Neural cell (in vitro differentiated cells): ENCODE measurements at regions not wholly inside any gene's neighbourhood (a gene's known extent, or its start where the extent isn't known, plus 50 kb on each side); places are given as distances from the start of the nearest gene placed in this dataset.

Experiments
- H2AFZ ChIP-seq: fragments of 200-600, 300-800 bp; sonication (generic), shearing (Covaris generic); 2 replicates; pipeline ENCODE4 v1.6.0; 2014; ENCODE audit warnings: low read depth, mild to moderate bottlenecking, antibody characterized with exemption, low read length, moderate library complexity
- H3F3A ChIP-seq: fragments of 200-600 bp; shearing (Covaris generic); 2 replicates; pipeline ENCODE4 v1.6.1; 2016; ENCODE audit warnings: mild to moderate bottlenecking, moderate library complexity, mixed read lengths, antibody characterized with exemption, low read length; ENCODE audit not compliant: insufficient read depth, poor library complexity, severe bottlenecking
- H3K27ac ChIP-seq: fragments of 200-600, 300-800 bp; sonication (generic), shearing (Covaris generic); 2 replicates; pipeline ENCODE4 v1.5.1; 2014; ENCODE audit warnings: mild to moderate bottlenecking, low read length, moderate library complexity
- H3K27me3 ChIP-seq: fragments of 300-800, 200-600 bp; sonication (generic), shearing (Covaris generic); 2 replicates; pipeline ENCODE4 v1.6.0; 2014; ENCODE audit warnings: mild to moderate bottlenecking, low read depth, low read length, moderate library complexity; ENCODE audit not compliant: insufficient read depth
- H3K36me3 ChIP-seq: fragments of 300-800, 200-600 bp; sonication (generic), shearing (Covaris generic); 2 replicates; pipeline ENCODE4 v1.5.1; 2014; ENCODE audit warnings: mild to moderate bottlenecking, antibody characterized with exemption, low read length, moderate library complexity; ENCODE audit not compliant: insufficient read depth
- H3K4me2 ChIP-seq: fragments of 300-800, 200-600 bp; sonication (generic), shearing (Covaris generic); 2 replicates; pipeline ENCODE4 v1.6.0; 2014; ENCODE audit warnings: mild to moderate bottlenecking, low read length
- H3K4me3 ChIP-seq: fragments of 300-800, 200-600 bp; sonication (generic), shearing (Covaris generic); 2 replicates; pipeline ENCODE4 v1.5.1; 2014; ENCODE audit warnings: mild to moderate bottlenecking, low read length, moderate library complexity
- H3K79me2 ChIP-seq: fragments of 200-600 bp; shearing (Covaris generic); replicated peaks from 2 replicates; pipeline ENCODE4 v1.6.0; 2014; ENCODE audit warnings: mild to moderate bottlenecking, low read length, moderate library complexity; ENCODE audit not compliant: insufficient read depth
- H3K9ac ChIP-seq: fragments of 300-800, 200-600 bp; sonication (generic), shearing (Covaris generic); 2 replicates; pipeline ENCODE4 v1.6.1; 2016; ENCODE audit warnings: mild to moderate bottlenecking, low read length, mixed read lengths
- H3K9me2 ChIP-seq: fragments of 200-600 bp; shearing (Covaris generic); 2 replicates; pipeline ENCODE4 v1.6.1; 2016; ENCODE audit warnings: mild to moderate bottlenecking, low read length, mixed read lengths; ENCODE audit not compliant: insufficient read depth
- H3K9me3 ChIP-seq: fragments of 200-600, 300-800 bp; sonication (generic), shearing (Covaris generic); 2 replicates; pipeline ENCODE4 v1.6.1; 2016; ENCODE audit warnings: mild to moderate bottlenecking, mixed run types, low read length, moderate library complexity, mixed read lengths
- H4K20me1 ChIP-seq: fragments of 200-600 bp; shearing (Covaris generic); 2 replicates; pipeline ENCODE4 v1.6.1; 2016; ENCODE audit warnings: mild to moderate bottlenecking, mixed run types; ENCODE audit not compliant: insufficient read depth
- EP300 ChIP-seq: fragments of 450-650 bp; conservative IDR thresholded peaks from 2 replicates; pipeline ENCODE4 v1.6.1; 2014; ENCODE audit warnings: antibody characterized with exemption, mild to moderate bottlenecking, moderate library complexity; ENCODE audit not compliant: poor library complexity, severe bottlenecking
- EZH2 ChIP-seq: fragments of 200-600, 300-800 bp; shearing (Covaris generic), sonication (generic); IDR thresholded peaks from 2 replicates; pipeline ENCODE4 v1.6.1; 2014; ENCODE audit warnings: antibody characterized with exemption, low read length, borderline replicate concordance, mild to moderate bottlenecking; ENCODE audit not compliant: insufficient read depth, poor library complexity, severe bottlenecking
- MXI1 ChIP-seq: fragments of 450-650 bp; conservative IDR thresholded peaks from 2 replicates; pipeline ENCODE4 v1.6.1; 2014; ENCODE audit warnings: antibody characterized with exemption, mild to moderate bottlenecking; ENCODE audit not compliant: poor library complexity, severe bottlenecking
- POLR2AphosphoS5 ChIP-seq: IDR thresholded peaks from 2 replicates; pipeline ENCODE4 v1.6.1; 2012
- RAD21 ChIP-seq: fragments of 450-650 bp; conservative IDR thresholded peaks from 2 replicates; pipeline ENCODE4 v1.6.1; 2014; ENCODE audit warnings: antibody characterized with exemption, mild to moderate bottlenecking, moderate library complexity
- SMC3 ChIP-seq: fragments of 450-650 bp; conservative IDR thresholded peaks from 2 replicates; pipeline ENCODE4 v1.6.1; 2014; ENCODE audit warnings: antibody characterized with exemption, mild to moderate bottlenecking, moderate library complexity; ENCODE audit not compliant: poor library complexity
- TAF1 ChIP-seq: IDR thresholded peaks from 2 replicates; pipeline ENCODE4 v1.6.1; 2012; ENCODE audit warnings: low read depth
- TF ChIP-seq, protein P1 (sequence below): fragments of 450-650 bp; IDR thresholded peaks from 2 replicates; pipeline ENCODE4 v1.5.1; 2014; ENCODE audit warnings: antibody characterized with exemption, mild to moderate bottlenecking, moderate library complexity; ENCODE audit not compliant: poor library complexity, severe bottlenecking
- TF ChIP-seq, protein P2 (sequence below): IDR thresholded peaks from 2 replicates; pipeline ENCODE4 v1.6.1; 2012; ENCODE audit warnings: borderline replicate concordance

DNA sequence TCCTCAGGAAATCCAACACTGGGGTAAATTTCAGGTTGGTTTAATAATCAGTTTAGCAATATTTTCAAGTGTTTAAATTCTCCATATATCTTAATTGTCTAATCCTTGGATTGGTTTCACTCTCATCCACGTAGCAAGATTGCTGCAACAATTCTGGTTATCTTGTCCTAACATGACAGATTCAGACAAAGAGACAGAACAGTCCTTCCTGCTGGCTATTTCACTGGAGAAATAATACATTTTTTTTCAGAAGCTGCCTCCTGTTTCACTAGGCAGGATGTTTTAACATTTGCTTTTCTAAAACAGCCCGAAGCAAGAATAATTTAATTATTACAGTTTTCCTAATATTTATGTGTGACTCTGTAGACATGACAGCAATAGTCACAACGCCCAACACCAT, 2011.2 kb downstream of the NCAM2 start:
- Histone ChIP-seq H3K27me3 (no peaks in the 10 kb centered on the region), H3K4me2 (no peak overlapping the region), H3F3A (no peaks in the 10 kb centered on the region), H3K9ac (no peak overlapping the region), H4K20me1 (no peaks in the 10 kb centered on the region), H2AFZ (no peak overlapping the region), H3K9me3 (no peaks in the 10 kb centered on the region), H3K9me2 (no peaks in the 10 kb centered on the region), H3K27ac (no peak overlapping the region), H3K36me3 (no peaks in the 10 kb centered on the region), H3K79me2 (no peaks in the 10 kb centered on the region), H3K4me3 (no peak overlapping the region)
- TF ChIP-seq, protein P1, sequence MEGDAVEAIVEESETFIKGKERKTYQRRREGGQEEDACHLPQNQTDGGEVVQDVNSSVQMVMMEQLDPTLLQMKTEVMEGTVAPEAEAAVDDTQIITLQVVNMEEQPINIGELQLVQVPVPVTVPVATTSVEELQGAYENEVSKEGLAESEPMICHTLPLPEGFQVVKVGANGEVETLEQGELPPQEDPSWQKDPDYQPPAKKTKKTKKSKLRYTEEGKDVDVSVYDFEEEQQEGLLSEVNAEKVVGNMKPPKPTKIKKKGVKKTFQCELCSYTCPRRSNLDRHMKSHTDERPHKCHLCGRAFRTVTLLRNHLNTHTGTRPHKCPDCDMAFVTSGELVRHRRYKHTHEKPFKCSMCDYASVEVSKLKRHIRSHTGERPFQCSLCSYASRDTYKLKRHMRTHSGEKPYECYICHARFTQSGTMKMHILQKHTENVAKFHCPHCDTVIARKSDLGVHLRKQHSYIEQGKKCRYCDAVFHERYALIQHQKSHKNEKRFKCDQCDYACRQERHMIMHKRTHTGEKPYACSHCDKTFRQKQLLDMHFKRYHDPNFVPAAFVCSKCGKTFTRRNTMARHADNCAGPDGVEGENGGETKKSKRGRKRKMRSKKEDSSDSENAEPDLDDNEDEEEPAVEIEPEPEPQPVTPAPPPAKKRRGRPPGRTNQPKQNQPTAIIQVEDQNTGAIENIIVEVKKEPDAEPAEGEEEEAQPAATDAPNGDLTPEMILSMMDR = no peak
- TF ChIP-seq, protein P2, sequence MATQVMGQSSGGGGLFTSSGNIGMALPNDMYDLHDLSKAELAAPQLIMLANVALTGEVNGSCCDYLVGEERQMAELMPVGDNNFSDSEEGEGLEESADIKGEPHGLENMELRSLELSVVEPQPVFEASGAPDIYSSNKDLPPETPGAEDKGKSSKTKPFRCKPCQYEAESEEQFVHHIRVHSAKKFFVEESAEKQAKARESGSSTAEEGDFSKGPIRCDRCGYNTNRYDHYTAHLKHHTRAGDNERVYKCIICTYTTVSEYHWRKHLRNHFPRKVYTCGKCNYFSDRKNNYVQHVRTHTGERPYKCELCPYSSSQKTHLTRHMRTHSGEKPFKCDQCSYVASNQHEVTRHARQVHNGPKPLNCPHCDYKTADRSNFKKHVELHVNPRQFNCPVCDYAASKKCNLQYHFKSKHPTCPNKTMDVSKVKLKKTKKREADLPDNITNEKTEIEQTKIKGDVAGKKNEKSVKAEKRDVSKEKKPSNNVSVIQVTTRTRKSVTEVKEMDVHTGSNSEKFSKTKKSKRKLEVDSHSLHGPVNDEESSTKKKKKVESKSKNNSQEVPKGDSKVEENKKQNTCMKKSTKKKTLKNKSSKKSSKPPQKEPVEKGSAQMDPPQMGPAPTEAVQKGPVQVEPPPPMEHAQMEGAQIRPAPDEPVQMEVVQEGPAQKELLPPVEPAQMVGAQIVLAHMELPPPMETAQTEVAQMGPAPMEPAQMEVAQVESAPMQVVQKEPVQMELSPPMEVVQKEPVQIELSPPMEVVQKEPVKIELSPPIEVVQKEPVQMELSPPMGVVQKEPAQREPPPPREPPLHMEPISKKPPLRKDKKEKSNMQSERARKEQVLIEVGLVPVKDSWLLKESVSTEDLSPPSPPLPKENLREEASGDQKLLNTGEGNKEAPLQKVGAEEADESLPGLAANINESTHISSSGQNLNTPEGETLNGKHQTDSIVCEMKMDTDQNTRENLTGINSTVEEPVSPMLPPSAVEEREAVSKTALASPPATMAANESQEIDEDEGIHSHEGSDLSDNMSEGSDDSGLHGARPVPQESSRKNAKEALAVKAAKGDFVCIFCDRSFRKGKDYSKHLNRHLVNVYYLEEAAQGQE = no peak
- TF ChIP-seq POLR2AphosphoS5 = no peak

DNA sequence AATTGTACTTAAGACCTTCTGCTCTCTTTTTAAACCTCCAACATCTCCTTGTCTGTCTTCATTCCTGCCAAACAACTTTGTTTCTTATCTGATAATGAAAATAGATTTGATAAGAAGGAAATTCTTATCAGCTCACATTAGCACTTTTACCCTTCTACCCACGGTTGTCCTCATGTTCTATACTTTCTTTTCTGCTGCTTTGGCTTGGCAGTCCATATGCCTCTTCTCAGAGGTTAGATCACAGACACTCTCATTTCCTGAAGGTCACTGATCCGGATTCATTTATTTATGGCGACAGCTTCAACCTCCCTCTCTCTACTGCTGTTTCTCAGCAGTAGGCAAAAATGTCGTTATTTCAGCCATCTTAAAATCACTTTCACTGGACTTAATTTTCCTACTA, 2015.8 kb downstream of the NCAM2 start:
- H3K4me2 ChIP-seq = no peak overlapping the region
- no peak overlapping the region for H3K4me3 ChIP-seq
- no peaks in the 10 kb centered on the region for H3K9me3 ChIP-seq
- H2AFZ ChIP-seq = no peak overlapping the region
- H3K9ac ChIP-seq = no peak overlapping the region
- no peaks in the 10 kb centered on the region for H4K20me1 ChIP-seq
- no peaks in the 10 kb centered on the region for H3K36me3 ChIP-seq
- H3F3A ChIP-seq = no peaks in the 10 kb centered on the region
- H3K27me3 ChIP-seq = no peaks in the 10 kb centered on the region
- no peaks in the 10 kb centered on the region for H3K9me2 ChIP-seq
- no peaks in the 10 kb centered on the region for H3K79me2 ChIP-seq
- no peak for TF ChIP-seq TAF1
- TF ChIP-seq MXI1 = no peak
- TF ChIP-seq, protein P2 = no peak
- TF ChIP-seq SMC3 = no peak
- TF ChIP-seq RAD21 = no peak
- TF ChIP-seq, protein P1 = no peak
- no peak for TF ChIP-seq EZH2
- no peak for TF ChIP-seq EP300
- no peak overlapping the region for H3K27ac ChIP-seq
